SK-N-SH (cell line): ENCODE measurements at regions not wholly inside any gene's neighbourhood (a gene's known extent, or its start where the extent isn't known, plus 50 kb on each side); places are given as distances from the start of the nearest gene placed in this dataset.

Source experiments
- CTCF ChIA-PET: fragments of 300-600, 350-600 bp; formaldehyde crosslinking; extraction: SDS; loops from one replicate; lab custom pipeline; 2021; lab: Yijun Ruan, JAX
- POLR2A ChIA-PET: fragments of 350-600 bp; sonication (Branson Sonifier 250); formaldehyde crosslinking; extraction: SDS; loops from one replicate; lab custom pipeline; 2020; ENCODE audit warnings: antibody characterized with exemption, inconsistent platforms; lab: Yijun Ruan, JAX
- DNase-seq: peaks from one replicate; pipeline ENCODE4 v3.0.0; 2012
- H2AFZ ChIP-seq: fragments of 200-600 bp; sonication (generic); 2 replicates; pipeline ENCODE4 v1.8.1; 2016; ENCODE audit warnings: antibody characterized with exemption, mild to moderate bottlenecking, low read depth
- H3F3A ChIP-seq: fragments of 200-600 bp; sonication (generic); replicated peaks from 2 replicates; pipeline ENCODE3; 2016; ENCODE audit warnings: antibody characterized with exemption, mild to moderate bottlenecking; ENCODE audit not compliant: insufficient read depth
- H3K27ac ChIP-seq, 2 experiments: fragments of 200-500 bp in 1 of 2; fragments of 200-600 bp in 1 of 2; sonication (Bioruptor generic) in 1 of 2; sonication (generic), shearing (Covaris generic) in 1 of 2; 2 replicates each; pipeline versions ENCODE4 v1.5.1 to v1.6.1; 2014 to 2016; ENCODE audit warnings: low read depth in 2 of 2, inconsistent platforms in 1 of 2, low read length in 1 of 2, mild to moderate bottlenecking in 1 of 2, mixed read lengths in 1 of 2
- H3K27me3 ChIP-seq: fragments of 200-600 bp; sonication (generic), shearing (Covaris generic); 2 replicates; pipeline ENCODE4 v1.6.1; 2016; ENCODE audit warnings: mixed run types; ENCODE audit not compliant: insufficient read depth
- H3K36me3 ChIP-seq, 2 experiments: fragments of 200-500 bp in 1 of 2; fragments of 200-600 bp in 1 of 2; sonication (Bioruptor generic) in 1 of 2; sonication (generic) in 1 of 2; replicated peaks in 1 of 2; 2 replicates each; pipeline versions ENCODE3 to v1.5.1; 2014 to 2016; ENCODE audit warnings: low read length in 1 of 2, mild to moderate bottlenecking in 1 of 2; ENCODE audit not compliant: insufficient read depth in 2 of 2, control insufficient read depth in 1 of 2
- H3K4me1 ChIP-seq, 2 experiments: fragments of 200-500 bp in 1 of 2; fragments of 200-600 bp in 1 of 2; sonication (Bioruptor generic) in 1 of 2; sonication (generic), shearing (Covaris generic) in 1 of 2; 2 replicates each; pipeline versions ENCODE4 v1.5.1 to v1.6.1; 2014 to 2016; ENCODE audit warnings: low read depth in 1 of 2, low read length in 1 of 2, mixed run types in 1 of 2; ENCODE audit not compliant: insufficient read depth in 2 of 2, control insufficient read depth in 1 of 2
- H3K4me2 ChIP-seq: fragments of 200-600 bp; sonication (generic), shearing (Covaris generic); 2 replicates; pipeline ENCODE4 v1.6.1; 2017; ENCODE audit warnings: mixed run types
- H3K4me3 ChIP-seq, 2 experiments: fragments of 200-500 bp in 1 of 2; fragments of 200-600 bp in 1 of 2; sonication (Bioruptor generic) in 1 of 2; sonication (generic), shearing (Covaris generic) in 1 of 2; 2 replicates each; pipeline versions ENCODE4 v1.5.1 to v1.8.1; 2014 to 2016; ENCODE audit warnings: low read depth in 2 of 2, inconsistent platforms in 1 of 2, low read length in 1 of 2, mild to moderate bottlenecking in 1 of 2, mixed read lengths in 1 of 2, moderate library complexity in 1 of 2
- H3K79me2 ChIP-seq: fragments of 200-600 bp; sonication (generic); 2 replicates; pipeline ENCODE4 v1.8.1; 2017; ENCODE audit warnings: mild to moderate bottlenecking; ENCODE audit not compliant: insufficient read depth
- H3K9ac ChIP-seq: fragments of 200-600 bp; sonication (generic); 2 replicates; pipeline ENCODE4 v1.6.1; 2017; ENCODE audit warnings: mixed run types
- H3K9me2 ChIP-seq: fragments of 200-600 bp; sonication (generic); 2 replicates; pipeline ENCODE4 v1.6.1; 2017; ENCODE audit warnings: mixed run types
- H3K9me3 ChIP-seq: fragments of 200-600 bp; sonication (generic); 2 replicates; pipeline ENCODE4 v1.6.1; 2017; ENCODE audit warnings: mixed run types, mild to moderate bottlenecking, moderate library complexity
- H4K20me1 ChIP-seq: fragments of 200-600 bp; sonication (generic); 2 replicates; pipeline ENCODE4 v1.6.1; 2017; ENCODE audit warnings: mild to moderate bottlenecking, mixed run types; ENCODE audit not compliant: insufficient read depth
- EP300 ChIP-seq, 2 experiments: IDR thresholded peaks; 2 replicates each; pipeline versions ENCODE4 v1.4.0 to v1.6.1; 2012; ENCODE audit warnings: borderline replicate concordance in 1 of 2, low read depth in 1 of 2, low read length in 1 of 2
- EZH2phosphoT487 ChIP-seq: fragments of 200-600 bp; sonication (generic); IDR thresholded peaks from 2 replicates; pipeline ENCODE4 v1.6.1; 2017; ENCODE audit warnings: low read depth, mixed run types, mild to moderate bottlenecking, antibody characterized with exemption, moderate library complexity, borderline replicate concordance
- FOXM1 ChIP-seq: IDR thresholded peaks from 2 replicates; pipeline ENCODE4 v1.4.0; 2012; ENCODE audit warnings: low read depth, mild to moderate bottlenecking
- GABPA ChIP-seq: IDR thresholded peaks from 2 replicates; pipeline ENCODE4 v1.4.0; 2012; ENCODE audit warnings: low read depth, mild to moderate bottlenecking
- JUND ChIP-seq: IDR thresholded peaks from 2 replicates; pipeline ENCODE4 v1.4.0; 2012
- NRF1 ChIP-seq: IDR thresholded peaks from 2 replicates; pipeline ENCODE4 v1.6.1; 2012; ENCODE audit warnings: low read depth, mild to moderate bottlenecking, low read length
- RXRA ChIP-seq: IDR thresholded peaks from 2 replicates; pipeline ENCODE4 v1.4.0; 2012; ENCODE audit warnings: low read depth, mild to moderate bottlenecking, borderline replicate concordance
- TEAD4 ChIP-seq: IDR thresholded peaks from 2 replicates; pipeline ENCODE4 v1.4.0; 2012; ENCODE audit warnings: mild to moderate bottlenecking, borderline replicate concordance; ENCODE audit not compliant: insufficient read depth
- WGBS: methylation state at CpG from one replicate; pipeline ENCODE4 v1.1.6; 2017; ENCODE audit warnings: low lambda C conversion rate; 5-methylcytosine and 5-hydroxymethylcytosine counted together
- TF ChIP-seq, protein P1 (sequence below): IDR thresholded peaks from 2 replicates; pipeline ENCODE4 v1.6.1; 2012; ENCODE audit warnings: mild to moderate bottlenecking, low read depth, low read length, moderate library complexity
- TF ChIP-seq, protein P2 (sequence below): IDR thresholded peaks from 2 replicates; pipeline ENCODE4; 2012
- TF ChIP-seq, protein P3 (sequence below): fragments of 200-600 bp; sonication (generic); IDR thresholded peaks from 2 replicates; pipeline ENCODE4 v1.6.1; 2017; ENCODE audit warnings: antibody characterized with exemption, mild to moderate bottlenecking, moderate library complexity

DNA sequence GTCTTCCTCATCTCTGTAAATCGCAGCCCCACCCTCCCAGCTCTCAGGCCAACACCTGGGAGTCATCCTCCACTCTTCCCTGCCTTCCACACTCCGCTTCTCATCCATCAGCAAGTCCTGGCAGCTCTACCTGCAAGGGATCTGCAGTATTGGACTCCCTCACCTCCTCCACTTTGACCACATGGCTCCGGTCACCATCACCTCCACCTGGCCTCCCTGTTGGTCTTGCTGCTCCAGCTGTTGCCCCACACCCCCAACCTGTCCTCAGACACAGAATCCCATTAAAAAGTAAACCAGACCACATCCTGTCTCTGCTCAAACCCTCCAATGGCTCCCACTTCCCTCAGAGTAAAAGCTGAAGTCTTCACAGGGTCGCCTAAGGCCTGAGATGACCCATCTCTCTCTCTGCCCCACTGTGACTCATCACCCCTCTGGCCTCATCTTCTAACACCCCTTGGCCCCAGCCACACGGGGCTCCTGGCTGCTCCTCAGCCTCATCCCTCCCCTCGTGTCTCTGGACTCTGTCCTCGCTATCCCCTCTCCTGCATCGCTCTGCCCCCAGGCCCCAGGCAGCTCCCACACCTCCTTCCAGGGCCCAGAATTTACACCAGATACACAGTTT, 185.1 kb upstream of the SULF2 start:
- no peaks in the 10 kb centered on the region for H3K36me3 ChIP-seq
- H3K79me2 ChIP-seq, result no peaks in the 10 kb centered on the region
- H3K9me3 ChIP-seq, result no peaks in the 10 kb centered on the region
- ChIA-PET CTCF (interaction anchor here (0.7 to 3.0 kb wide), 6 partner anchors 11 to 650 kb away, joined by 3 to 12 read pairs (median 4); no protein-coding TSS in a partner anchor), POLR2A (no interaction called here)
- no peak overlapping the region for H2AFZ ChIP-seq
- no peaks in the 10 kb centered on the region for H3K27me3 ChIP-seq
- peak; percentile 44 for DNase-seq
- no peaks in the 10 kb centered on the region for H3F3A ChIP-seq
- 65% methylated on average over 8 of the region's 8 CpGs for WGBS
- no peaks in the 10 kb centered on the region for H4K20me1 ChIP-seq
- no peak overlapping the region for H3K4me2 ChIP-seq
- H3K4me3 ChIP-seq, result no peak overlapping the region
- H3K9me2 ChIP-seq, result no peaks in the 10 kb centered on the region
- H3K4me1 ChIP-seq, result peaks cover 0 to 9% of the 10 kb centered on the region in 2 experiments; a peak in 1 of 4 replicates
- TF ChIP-seq EP300 (IDR thresholded peaks at IDR 0.05; ENCODE audit: borderline replicate concordance in 1 of 2, low read depth in 1 of 2, low read length in 1 of 2) (no peak), JUND (no peak), FOXM1 (no peak), EZH2phosphoT487 (no peak), TEAD4 (no peak), GABPA (no peak), NRF1 (no peak), RXRA (no peak)
- TF ChIP-seq, protein P1, sequence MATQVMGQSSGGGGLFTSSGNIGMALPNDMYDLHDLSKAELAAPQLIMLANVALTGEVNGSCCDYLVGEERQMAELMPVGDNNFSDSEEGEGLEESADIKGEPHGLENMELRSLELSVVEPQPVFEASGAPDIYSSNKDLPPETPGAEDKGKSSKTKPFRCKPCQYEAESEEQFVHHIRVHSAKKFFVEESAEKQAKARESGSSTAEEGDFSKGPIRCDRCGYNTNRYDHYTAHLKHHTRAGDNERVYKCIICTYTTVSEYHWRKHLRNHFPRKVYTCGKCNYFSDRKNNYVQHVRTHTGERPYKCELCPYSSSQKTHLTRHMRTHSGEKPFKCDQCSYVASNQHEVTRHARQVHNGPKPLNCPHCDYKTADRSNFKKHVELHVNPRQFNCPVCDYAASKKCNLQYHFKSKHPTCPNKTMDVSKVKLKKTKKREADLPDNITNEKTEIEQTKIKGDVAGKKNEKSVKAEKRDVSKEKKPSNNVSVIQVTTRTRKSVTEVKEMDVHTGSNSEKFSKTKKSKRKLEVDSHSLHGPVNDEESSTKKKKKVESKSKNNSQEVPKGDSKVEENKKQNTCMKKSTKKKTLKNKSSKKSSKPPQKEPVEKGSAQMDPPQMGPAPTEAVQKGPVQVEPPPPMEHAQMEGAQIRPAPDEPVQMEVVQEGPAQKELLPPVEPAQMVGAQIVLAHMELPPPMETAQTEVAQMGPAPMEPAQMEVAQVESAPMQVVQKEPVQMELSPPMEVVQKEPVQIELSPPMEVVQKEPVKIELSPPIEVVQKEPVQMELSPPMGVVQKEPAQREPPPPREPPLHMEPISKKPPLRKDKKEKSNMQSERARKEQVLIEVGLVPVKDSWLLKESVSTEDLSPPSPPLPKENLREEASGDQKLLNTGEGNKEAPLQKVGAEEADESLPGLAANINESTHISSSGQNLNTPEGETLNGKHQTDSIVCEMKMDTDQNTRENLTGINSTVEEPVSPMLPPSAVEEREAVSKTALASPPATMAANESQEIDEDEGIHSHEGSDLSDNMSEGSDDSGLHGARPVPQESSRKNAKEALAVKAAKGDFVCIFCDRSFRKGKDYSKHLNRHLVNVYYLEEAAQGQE, result no peak
- TF ChIP-seq, protein P2, sequence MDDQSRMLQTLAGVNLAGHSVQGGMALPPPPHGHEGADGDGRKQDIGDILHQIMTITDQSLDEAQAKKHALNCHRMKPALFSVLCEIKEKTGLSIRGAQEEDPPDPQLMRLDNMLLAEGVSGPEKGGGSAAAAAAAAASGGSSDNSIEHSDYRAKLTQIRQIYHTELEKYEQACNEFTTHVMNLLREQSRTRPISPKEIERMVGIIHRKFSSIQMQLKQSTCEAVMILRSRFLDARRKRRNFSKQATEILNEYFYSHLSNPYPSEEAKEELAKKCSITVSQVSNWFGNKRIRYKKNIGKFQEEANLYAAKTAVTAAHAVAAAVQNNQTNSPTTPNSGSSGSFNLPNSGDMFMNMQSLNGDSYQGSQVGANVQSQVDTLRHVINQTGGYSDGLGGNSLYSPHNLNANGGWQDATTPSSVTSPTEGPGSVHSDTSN, result no peak
- TF ChIP-seq, protein P3, sequence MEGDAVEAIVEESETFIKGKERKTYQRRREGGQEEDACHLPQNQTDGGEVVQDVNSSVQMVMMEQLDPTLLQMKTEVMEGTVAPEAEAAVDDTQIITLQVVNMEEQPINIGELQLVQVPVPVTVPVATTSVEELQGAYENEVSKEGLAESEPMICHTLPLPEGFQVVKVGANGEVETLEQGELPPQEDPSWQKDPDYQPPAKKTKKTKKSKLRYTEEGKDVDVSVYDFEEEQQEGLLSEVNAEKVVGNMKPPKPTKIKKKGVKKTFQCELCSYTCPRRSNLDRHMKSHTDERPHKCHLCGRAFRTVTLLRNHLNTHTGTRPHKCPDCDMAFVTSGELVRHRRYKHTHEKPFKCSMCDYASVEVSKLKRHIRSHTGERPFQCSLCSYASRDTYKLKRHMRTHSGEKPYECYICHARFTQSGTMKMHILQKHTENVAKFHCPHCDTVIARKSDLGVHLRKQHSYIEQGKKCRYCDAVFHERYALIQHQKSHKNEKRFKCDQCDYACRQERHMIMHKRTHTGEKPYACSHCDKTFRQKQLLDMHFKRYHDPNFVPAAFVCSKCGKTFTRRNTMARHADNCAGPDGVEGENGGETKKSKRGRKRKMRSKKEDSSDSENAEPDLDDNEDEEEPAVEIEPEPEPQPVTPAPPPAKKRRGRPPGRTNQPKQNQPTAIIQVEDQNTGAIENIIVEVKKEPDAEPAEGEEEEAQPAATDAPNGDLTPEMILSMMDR, result no peak
- no peak overlapping the region for H3K9ac ChIP-seq
- no peak overlapping the region for H3K27ac ChIP-seq
